Osteocyte (in vitro differentiated cells): ENCODE measurements at regions not wholly inside any gene's neighbourhood (a gene's known extent, or its start where the extent isn't known, plus 50 kb on each side); places are given as distances from the start of the nearest gene placed in this dataset.

Experiments used
- DNase-seq: peaks from one replicate; pipeline ENCODE4 v3.0.0; 2021; ENCODE audit warnings: mixed read lengths; ENCODE audit not compliant: unreplicated experiment; ENCODE audit errors: extremely low spot score
- H3K27ac Mint-ChIP-seq: one replicate; pipeline ENCODE4 v1.8.0; 2021; ENCODE audit warnings: mild to moderate bottlenecking, mixed read lengths; ENCODE audit not compliant: unreplicated experiment
- H3K27me3 Mint-ChIP-seq: one replicate; pipeline ENCODE4 v1.8.0; 2021; ENCODE audit warnings: mixed read lengths; ENCODE audit not compliant: unreplicated experiment
- H3K36me3 Mint-ChIP-seq: one replicate; pipeline ENCODE4 v1.8.0; 2021; ENCODE audit warnings: mixed read lengths; ENCODE audit not compliant: unreplicated experiment
- H3K4me1 Mint-ChIP-seq: one replicate; pipeline ENCODE4 v1.8.0; 2021; ENCODE audit warnings: mixed read lengths; ENCODE audit not compliant: unreplicated experiment
- H3K4me3 Mint-ChIP-seq: one replicate; pipeline ENCODE4 v1.8.0; 2021; ENCODE audit warnings: mild to moderate bottlenecking, moderate library complexity, mixed read lengths; ENCODE audit not compliant: unreplicated experiment
- H3K9me3 Mint-ChIP-seq: one replicate; pipeline ENCODE4 v1.8.0; 2021; ENCODE audit warnings: mixed read lengths; ENCODE audit not compliant: unreplicated experiment
- CTCF ChIP-seq: fragments of 200-600 bp; sonication (generic); IDR thresholded peaks from 2 replicates; pipeline ENCODE4 v1.5.0; 2021; ENCODE audit warnings: antibody characterized with exemption, mild to moderate bottlenecking, moderate library complexity

- Mint-ChIP-seq H3K36me3 (no peaks in the 10 kb centered on the region), H3K27me3 (no peaks in the 10 kb centered on the region), H3K9me3 (peaks cover 7% of the 10 kb centered on the region), H3K27ac (peak overlapping the region; percentile 92), H3K4me1 (peaks cover 31% of the 10 kb centered on the region), H3K4me3 (no peak overlapping the region)
- DNase-seq = no peak
- TF ChIP-seq CTCF = no peak
These were observed 52.9 kb upstream of the SLC22A16 start for GRCh38 chr6:110529355-110529754.

GRCh38 chr6:110528930-110529325 lies 52.5 kb upstream of the SLC22A16 start:
- peak overlapping the region; percentile 92 for H3K27ac Mint-ChIP-seq
- H3K4me1 Mint-ChIP-seq = peaks cover 26% of the 10 kb centered on the region
- no peak for DNase-seq
- H3K36me3 Mint-ChIP-seq = no peaks in the 10 kb centered on the region
- H3K4me3 Mint-ChIP-seq = no peak overlapping the region
- peaks cover 7% of the 10 kb centered on the region for H3K9me3 Mint-ChIP-seq
- TF ChIP-seq CTCF = no peak
- no peaks in the 10 kb centered on the region for H3K27me3 Mint-ChIP-seq

- Mint-ChIP-seq H3K27me3 (no peaks in the 10 kb centered on the region), H3K27ac (peak overlapping the region; percentile 92), H3K9me3 (peaks cover 7% of the 10 kb centered on the region), H3K4me3 (no peak overlapping the region), H3K4me1 (peaks cover 24% of the 10 kb centered on the region), H3K36me3 (no peaks in the 10 kb centered on the region)
- peak; percentile 86 for TF ChIP-seq CTCF
- no peak for DNase-seq
These were observed 51.9 kb upstream of the SLC22A16 start for GRCh38 chr6:110528101-110528929.

GRCh38 chr6:110527516-110527915 lies 51.1 kb upstream of the SLC22A16 start:
- Mint-ChIP-seq H3K36me3 (no peaks in the 10 kb centered on the region), H3K4me3 (no peak overlapping the region), H3K4me1 (peaks cover 24% of the 10 kb centered on the region), H3K9me3 (peaks cover 7% of the 10 kb centered on the region), H3K27ac (no peak overlapping the region), H3K27me3 (no peaks in the 10 kb centered on the region)
- TF ChIP-seq CTCF = no peak
- no peak for DNase-seq

GRCh38 chr6:110526726-110527125 lies 50.3 kb upstream of the SLC22A16 start:
- Mint-ChIP-seq H3K27ac (no peak overlapping the region), H3K9me3 (peaks cover 7% of the 10 kb centered on the region), H3K4me1 (peaks cover 23% of the 10 kb centered on the region), H3K4me3 (no peak overlapping the region), H3K27me3 (no peaks in the 10 kb centered on the region), H3K36me3 (no peaks in the 10 kb centered on the region)
- no peak for TF ChIP-seq CTCF
- DNase-seq = no peak
